ENCODE measurements at regions not wholly inside any gene's neighbourhood (a gene's known extent, or its start where the extent isn't known, plus 50 kb on each side); places are given as distances from the start of the nearest gene placed in this dataset.

GRCh38 chr11:28984231-28984630, 876.0 kb downstream of the METTL15 start:
- no peak overlapping the region for H3K27ac ChIP-seq

GRCh38 chr11:28983780-28984179, 875.6 kb downstream of the METTL15 start:
- H3K27ac ChIP-seq = no peak overlapping the region
- no peak for TF ChIP-seq CTCF (conservative IDR thresholded peaks at IDR 0.05)

More at GRCh38 chr11:28984231-28984630, 876.0 kb downstream of the METTL15 start:
- no peak for TF ChIP-seq CTCF (conservative IDR thresholded peaks at IDR 0.05)

- TF ChIP-seq CTCF (conservative IDR thresholded peaks at IDR 0.05) = no peak
- H3K27ac ChIP-seq = no peak overlapping the region
Measured at GRCh38 chr11:28981381-28981780, 873.2 kb downstream of the METTL15 start.

- no peak overlapping the region for H3K27ac ChIP-seq
- no peak for TF ChIP-seq CTCF (conservative IDR thresholded peaks at IDR 0.05)
Measured at GRCh38 chr11:28976801-28977145, 868.6 kb downstream of the METTL15 start.

GRCh38 chr11:28976012-28976800, 868.0 kb downstream of the METTL15 start:
- TF ChIP-seq CTCF (conservative IDR thresholded peaks at IDR 0.05) = no peak
- H3K27ac ChIP-seq = no peak overlapping the region

- H3K27ac ChIP-seq = no peak overlapping the region
Measured at GRCh38 chr11:28969832-28970231, 861.6 kb downstream of the METTL15 start.

GRCh38 chr11:28966951-28967350, 858.8 kb downstream of the METTL15 start:
- no peak overlapping the region for H3K27ac ChIP-seq
- no peak for TF ChIP-seq CTCF (conservative IDR thresholded peaks at IDR 0.05)

More at GRCh38 chr11:28969832-28970231, 861.6 kb downstream of the METTL15 start:
- TF ChIP-seq CTCF (conservative IDR thresholded peaks at IDR 0.05) = no peak
